ENCODE measurements at regions not wholly inside any gene's neighbourhood (a gene's known extent, or its start where the extent isn't known, plus 50 kb on each side); places are given as distances from the start of the nearest gene placed in this dataset.

DNA sequence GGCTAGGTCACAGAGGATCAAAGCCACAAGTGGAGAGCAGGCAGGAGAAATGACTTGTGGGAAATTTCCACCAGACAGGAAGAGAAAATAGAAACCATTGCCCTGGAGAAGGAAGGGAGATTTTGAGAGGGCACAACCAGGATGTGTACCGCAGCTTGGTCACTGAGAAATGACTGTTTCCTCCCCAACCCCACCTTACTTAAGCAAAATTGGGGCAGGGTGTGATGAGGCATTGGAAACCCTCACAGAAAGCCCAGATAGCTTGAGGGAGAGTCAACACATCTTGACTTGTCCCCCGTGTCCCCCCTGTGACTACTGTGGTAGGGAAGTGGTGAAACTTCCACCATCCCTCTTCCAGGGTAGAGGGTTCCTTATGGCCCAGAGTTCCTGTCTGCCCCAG lies 113.5 kb upstream of the FAM20A start:
- Histone ChIP-seq H3K9me3 (no peaks in the 10 kb centered on the region), H3K27me3 (replicated peaks; ENCODE audit: insufficient read depth) (no peaks in the 10 kb centered on the region), H3K36me3 (no peaks in the 10 kb centered on the region), H3K4me3 (no peak overlapping the region), H3K27ac (no peak overlapping the region), H3K4me1 (replicated peaks) (no peaks in the 10 kb centered on the region)
- intact Hi-C loops (cut with DNase I) = no loop called here
- no peak for DNase-seq (ENCODE audit: low spot score)
- 83% methylated on average over 2 of the region's 2 CpGs for WGBS
- TF ChIP-seq, protein P1, sequence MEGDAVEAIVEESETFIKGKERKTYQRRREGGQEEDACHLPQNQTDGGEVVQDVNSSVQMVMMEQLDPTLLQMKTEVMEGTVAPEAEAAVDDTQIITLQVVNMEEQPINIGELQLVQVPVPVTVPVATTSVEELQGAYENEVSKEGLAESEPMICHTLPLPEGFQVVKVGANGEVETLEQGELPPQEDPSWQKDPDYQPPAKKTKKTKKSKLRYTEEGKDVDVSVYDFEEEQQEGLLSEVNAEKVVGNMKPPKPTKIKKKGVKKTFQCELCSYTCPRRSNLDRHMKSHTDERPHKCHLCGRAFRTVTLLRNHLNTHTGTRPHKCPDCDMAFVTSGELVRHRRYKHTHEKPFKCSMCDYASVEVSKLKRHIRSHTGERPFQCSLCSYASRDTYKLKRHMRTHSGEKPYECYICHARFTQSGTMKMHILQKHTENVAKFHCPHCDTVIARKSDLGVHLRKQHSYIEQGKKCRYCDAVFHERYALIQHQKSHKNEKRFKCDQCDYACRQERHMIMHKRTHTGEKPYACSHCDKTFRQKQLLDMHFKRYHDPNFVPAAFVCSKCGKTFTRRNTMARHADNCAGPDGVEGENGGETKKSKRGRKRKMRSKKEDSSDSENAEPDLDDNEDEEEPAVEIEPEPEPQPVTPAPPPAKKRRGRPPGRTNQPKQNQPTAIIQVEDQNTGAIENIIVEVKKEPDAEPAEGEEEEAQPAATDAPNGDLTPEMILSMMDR (IDR thresholded peaks at IDR 0.05) = no peak
- no peak for TF ChIP-seq POLR2A (IDR thresholded peaks at IDR 0.05)
- TF ChIP-seq POLR2AphosphoS5 (IDR thresholded peaks at IDR 0.05) = no peak

DNA sequence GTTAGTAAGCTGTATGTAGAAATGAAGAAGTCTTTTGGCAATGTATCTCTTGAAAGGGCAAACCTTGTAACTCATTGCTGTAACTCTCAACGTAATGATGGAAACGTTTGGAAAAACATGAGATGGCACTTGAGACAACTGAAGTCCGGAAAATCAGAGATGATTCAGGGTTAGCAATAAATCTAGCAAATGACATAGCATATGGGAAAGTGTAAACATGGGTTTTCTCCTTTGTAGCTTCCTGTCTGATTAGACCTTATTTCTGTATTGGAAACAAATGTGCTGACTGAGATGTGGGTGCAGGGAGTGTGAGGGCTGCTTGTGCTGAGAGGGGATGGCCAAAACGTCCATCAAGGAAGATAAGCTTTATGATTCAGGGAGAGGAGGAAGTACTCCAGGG lies 110.7 kb upstream of the FAM20A start:
- no peaks in the 10 kb centered on the region for H3K36me3 ChIP-seq
- no peaks in the 10 kb centered on the region for H3K27me3 ChIP-seq (replicated peaks; ENCODE audit: insufficient read depth)
- intact Hi-C loops (cut with DNase I) = no loop called here
- no peak overlapping the region for H3K4me3 ChIP-seq
- no peak overlapping the region for H3K27ac ChIP-seq
- no peak for TF ChIP-seq POLR2A (IDR thresholded peaks at IDR 0.05)
- TF ChIP-seq, protein P1 (IDR thresholded peaks at IDR 0.05) = no peak
- TF ChIP-seq POLR2AphosphoS5 (IDR thresholded peaks at IDR 0.05) = no peak
- no peaks in the 10 kb centered on the region for H3K9me3 ChIP-seq
- WGBS = 26% methylated on average over 4 of the region's 4 CpGs
- DNase-seq (ENCODE audit: low spot score) = no peak
- no peaks in the 10 kb centered on the region for H3K4me1 ChIP-seq (replicated peaks)

DNA sequence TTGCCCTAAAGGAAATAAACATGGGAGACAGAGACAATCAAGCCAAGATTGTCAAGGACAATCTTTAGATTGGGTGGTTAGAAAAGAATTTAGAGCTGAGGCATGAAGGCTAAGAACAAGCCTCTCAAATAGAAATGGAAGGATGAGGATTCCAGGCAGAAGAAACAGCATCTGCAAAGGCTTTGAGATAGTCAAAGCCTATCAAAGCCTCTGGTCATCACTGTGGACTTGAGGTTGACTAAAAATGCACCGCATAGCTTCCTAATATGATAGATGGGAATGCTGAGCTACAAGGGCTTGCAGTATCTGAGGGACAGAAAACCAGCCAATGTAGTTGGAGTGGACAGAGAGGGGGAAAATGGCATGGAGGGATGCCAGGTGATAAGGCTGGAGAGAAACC lies 109.8 kb upstream of the FAM20A start:
- Histone ChIP-seq H3K4me3 (no peak overlapping the region), H3K27ac (no peak overlapping the region), H3K27me3 (replicated peaks; ENCODE audit: insufficient read depth) (no peaks in the 10 kb centered on the region), H3K4me1 (replicated peaks) (no peaks in the 10 kb centered on the region), H3K9me3 (no peaks in the 10 kb centered on the region), H3K36me3 (no peaks in the 10 kb centered on the region)
- intact Hi-C loops (cut with DNase I) = no loop called here
- 93% methylated on average over 1 of the region's 1 CpG for WGBS
- DNase-seq (ENCODE audit: low spot score) = no peak
- TF ChIP-seq POLR2A (IDR thresholded peaks at IDR 0.05) (no peak), POLR2AphosphoS5 (IDR thresholded peaks at IDR 0.05) (no peak)
- TF ChIP-seq, protein P1 (IDR thresholded peaks at IDR 0.05) = no peak

DNA sequence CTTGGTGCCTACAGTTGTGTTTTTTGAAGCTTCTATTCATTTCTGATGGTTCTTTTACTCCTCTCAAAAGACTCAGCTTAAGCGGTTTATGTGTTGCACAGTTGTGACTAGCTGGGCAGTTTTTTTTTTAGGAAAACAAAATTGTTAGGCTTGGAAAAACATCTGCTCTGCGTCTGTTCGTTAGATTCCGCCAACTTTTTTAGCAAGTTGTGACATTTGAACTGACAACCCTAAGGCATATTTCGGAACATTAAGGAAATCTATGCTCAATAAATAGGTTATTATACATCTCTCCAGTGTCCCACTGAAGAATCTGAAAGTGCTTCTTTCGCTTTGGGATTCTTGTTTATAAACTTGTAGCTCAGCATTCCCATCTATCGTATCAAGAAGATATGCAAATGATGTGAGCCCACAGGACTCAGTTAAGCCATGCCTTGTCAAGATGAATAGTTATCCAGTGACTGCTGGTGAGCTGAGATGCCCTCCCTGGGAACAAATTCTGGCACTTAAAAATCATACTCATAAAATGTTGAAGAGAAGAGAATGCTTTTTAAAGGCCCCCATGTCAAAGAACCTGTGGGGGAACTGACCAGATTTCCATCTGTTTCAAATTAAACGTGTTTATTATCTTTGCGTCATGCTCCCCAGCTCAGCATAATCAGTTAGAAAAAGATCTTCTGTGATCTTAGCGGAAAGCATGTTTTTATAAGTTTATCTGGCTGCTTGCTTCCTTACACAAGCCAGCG lies 109.0 kb upstream of the FAM20A start:
- DNase-seq (ENCODE audit: low spot score) = no peak
- Histone ChIP-seq H3K4me1 (replicated peaks) (no peaks in the 10 kb centered on the region), H3K4me3 (no peak overlapping the region), H3K36me3 (no peaks in the 10 kb centered on the region), H3K9me3 (no peaks in the 10 kb centered on the region), H3K27ac (no peak overlapping the region), H3K27me3 (replicated peaks; ENCODE audit: insufficient read depth) (no peaks in the 10 kb centered on the region)
- TF ChIP-seq POLR2A (IDR thresholded peaks at IDR 0.05) (no peak), POLR2AphosphoS5 (IDR thresholded peaks at IDR 0.05) (no peak)
- TF ChIP-seq, protein P1 (IDR thresholded peaks at IDR 0.05) = no peak
- 39% methylated on average over 11 of the region's 11 CpGs for WGBS
- intact Hi-C loops (cut with DNase I) = no loop called here

DNA sequence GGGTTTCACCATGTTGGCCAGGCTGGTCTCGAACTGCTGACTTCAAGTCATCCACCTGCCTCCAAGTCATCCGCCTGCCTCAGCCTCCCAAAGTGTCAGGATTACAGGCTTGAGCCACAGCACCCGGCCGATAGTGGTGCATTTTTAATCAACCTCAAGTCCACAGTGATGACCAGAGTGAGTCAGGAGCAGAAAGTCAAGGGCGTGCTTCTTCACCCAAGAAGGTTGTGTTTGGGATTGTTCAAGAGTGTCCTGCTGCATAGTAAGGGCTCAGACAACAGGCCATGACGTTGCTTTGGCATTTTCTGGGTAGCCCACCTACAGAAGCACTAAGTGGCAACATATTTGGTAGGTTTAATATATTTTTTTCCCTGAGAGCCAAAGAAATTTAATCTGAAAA lies 108.3 kb upstream of the FAM20A start:
- intact Hi-C loops (cut with DNase I) = no loop called here
- no peaks in the 10 kb centered on the region for H3K4me1 ChIP-seq (replicated peaks)
- no peaks in the 10 kb centered on the region for H3K27me3 ChIP-seq (replicated peaks; ENCODE audit: insufficient read depth)
- H3K9me3 ChIP-seq = no peaks in the 10 kb centered on the region
- DNase-seq (ENCODE audit: low spot score) = no peak
- H3K36me3 ChIP-seq = no peaks in the 10 kb centered on the region
- WGBS = 92% methylated on average over 6 of the region's 6 CpGs
- no peak overlapping the region for H3K4me3 ChIP-seq
- H3K27ac ChIP-seq = no peak overlapping the region
- TF ChIP-seq POLR2AphosphoS5 (IDR thresholded peaks at IDR 0.05) (no peak), POLR2A (IDR thresholded peaks at IDR 0.05) (no peak)
- TF ChIP-seq, protein P1 (IDR thresholded peaks at IDR 0.05) = no peak
